Upper lobe of right lung (tissue), 1 donor: ENCODE measurements at regions not wholly inside any gene's neighbourhood (a gene's known extent, or its start where the extent isn't known, plus 50 kb on each side); places are given as distances from the start of the nearest gene placed in this dataset.

Source experiments
- ATAC-seq: fragments of 200-7000 bp; cut with Tn5 transposase; one replicate; pipeline ENCODE4 v1.9.1; 2020; ENCODE audit warnings: mild to moderate bottlenecking, moderate library complexity
- DNase-seq: peaks from one replicate; pipeline ENCODE4 v3.0.0-alpha.2; 2020
- H3K27ac ChIP-seq: fragments of 200-600 bp; one replicate; pipeline ENCODE4 v1.8.0; 2022
- H3K27me3 ChIP-seq: fragments of 200-600 bp; one replicate; pipeline ENCODE4 v1.8.0; 2022; ENCODE audit warnings: mild to moderate bottlenecking
- H3K36me3 ChIP-seq: fragments of 200-600 bp; one replicate; pipeline ENCODE4 v1.8.0; 2022
- H3K4me1 ChIP-seq: fragments of 200-600 bp; one replicate; pipeline ENCODE4 v1.8.0; 2022
- H3K4me3 ChIP-seq: fragments of 200-600 bp; one replicate; pipeline ENCODE4 v1.8.0; 2022; ENCODE audit warnings: mild to moderate bottlenecking
- H3K9me3 ChIP-seq: fragments of 200-600 bp; one replicate; pipeline ENCODE4 v1.8.0; 2022
- CTCF ChIP-seq: fragments of 200-600 bp; IDR thresholded peaks from one replicate; pipeline ENCODE4 v1.8.0; 2022; ENCODE audit warnings: antibody characterized with exemption
- intact Hi-C: fragments of 100-400 bp; cut with DNase I; formaldehyde crosslinking; loops from one replicate; pipeline ENCODE4 v1.11.0; 2022
- donor health status: DM: no; HTN: yes; CAD: no; lungs with severe emphysema.

- no peak for TF ChIP-seq CTCF
- H3K4me1 ChIP-seq, result no peaks in the 10 kb centered on the region
- no peaks in the 10 kb centered on the region for H3K9me3 ChIP-seq
- DNase-seq, result no peak
- intact Hi-C loops, result no loop called here
- H3K27me3 ChIP-seq, result no peaks in the 10 kb centered on the region
- H3K27ac ChIP-seq, result no peak overlapping the region
- H3K4me3 ChIP-seq, result no peak overlapping the region
- no peaks in the 10 kb centered on the region for H3K36me3 ChIP-seq
- no peak for ATAC-seq
Observed at GRCh38 chr5:15387931-15388524, 112.0 kb upstream of the FBXL7 start.

- no peak for TF ChIP-seq CTCF
- ATAC-seq, result no peak
- no peak overlapping the region for H3K4me3 ChIP-seq
- intact Hi-C loops, result no loop called here
- no peak for DNase-seq
- no peak overlapping the region for H3K27ac ChIP-seq
- H3K4me1 ChIP-seq, result no peaks in the 10 kb centered on the region
- H3K9me3 ChIP-seq, result no peaks in the 10 kb centered on the region
- H3K36me3 ChIP-seq, result no peaks in the 10 kb centered on the region
- no peaks in the 10 kb centered on the region for H3K27me3 ChIP-seq
Observed at GRCh38 chr5:15386122-15386521, 113.9 kb upstream of the FBXL7 start.

DNA sequence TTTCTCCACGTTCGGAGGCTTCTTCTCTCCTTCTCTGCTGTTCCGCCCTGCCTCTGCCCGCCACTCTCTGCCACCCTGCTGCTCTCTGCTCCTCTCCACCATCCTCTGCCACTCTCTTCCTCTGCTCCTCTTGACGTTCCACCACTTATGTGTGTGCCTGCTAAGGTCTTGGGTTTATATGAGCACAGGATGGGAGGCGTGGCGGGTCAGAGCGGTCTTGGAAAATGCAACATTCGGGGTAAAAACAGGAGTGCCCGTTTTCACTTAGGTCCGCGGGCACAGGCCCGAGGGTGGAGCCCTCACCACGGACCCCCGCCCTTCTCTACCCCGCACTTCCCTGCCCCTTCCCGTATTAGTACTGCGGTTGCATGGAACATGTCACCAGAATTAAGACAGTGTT lies 114.4 kb upstream of the FBXL7 start:
- Histone ChIP-seq H3K27me3 (no peaks in the 10 kb centered on the region), H3K4me1 (no peaks in the 10 kb centered on the region), H3K36me3 (no peaks in the 10 kb centered on the region), H3K9me3 (no peaks in the 10 kb centered on the region), H3K27ac (no peak overlapping the region), H3K4me3 (no peak overlapping the region)
- DNase-seq (no peak), ATAC-seq (no peak)
- no peak for TF ChIP-seq CTCF
- intact Hi-C loops, result no loop called here

- no peak for ATAC-seq
- intact Hi-C loops, result no loop called here
- DNase-seq, result no peak
Observed at GRCh38 chr5:15385037-15385436, 114.9 kb upstream of the FBXL7 start.

DNA sequence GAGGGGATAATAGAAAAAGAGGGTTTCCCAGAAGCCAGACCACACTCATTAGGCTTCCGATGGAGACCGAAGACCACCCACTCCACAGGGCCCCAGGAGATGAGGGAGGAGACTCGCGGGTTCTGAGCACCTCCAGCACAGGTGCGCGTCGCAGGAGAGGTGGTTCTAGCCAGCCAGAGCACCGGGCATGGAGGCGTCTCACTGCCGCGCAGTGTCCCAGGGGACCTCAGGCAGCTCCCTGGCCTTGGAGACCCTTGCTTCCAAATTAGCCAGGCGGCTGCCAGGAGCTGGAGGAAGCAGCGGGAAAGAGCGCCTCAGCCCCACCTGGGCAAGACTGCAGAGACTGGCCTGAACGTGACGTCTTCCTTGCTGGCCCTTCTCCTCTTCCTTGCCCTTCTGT lies 115.4 kb upstream of the FBXL7 start:
- Histone ChIP-seq H3K27ac (no peak overlapping the region), H3K27me3 (no peaks in the 10 kb centered on the region), H3K9me3 (no peaks in the 10 kb centered on the region), H3K36me3 (no peaks in the 10 kb centered on the region), H3K4me1 (no peaks in the 10 kb centered on the region), H3K4me3 (no peak overlapping the region)
- TF ChIP-seq CTCF, result no peak
- intact Hi-C loops, result no loop called here
- ATAC-seq, result no peak
- no peak for DNase-seq

More at GRCh38 chr5:15385037-15385436, 114.9 kb upstream of the FBXL7 start:
- Histone ChIP-seq H3K9me3 (no peaks in the 10 kb centered on the region), H3K4me3 (no peak overlapping the region), H3K36me3 (no peaks in the 10 kb centered on the region), H3K27ac (no peak overlapping the region), H3K27me3 (no peaks in the 10 kb centered on the region), H3K4me1 (no peaks in the 10 kb centered on the region)
- TF ChIP-seq CTCF, result no peak

DNA sequence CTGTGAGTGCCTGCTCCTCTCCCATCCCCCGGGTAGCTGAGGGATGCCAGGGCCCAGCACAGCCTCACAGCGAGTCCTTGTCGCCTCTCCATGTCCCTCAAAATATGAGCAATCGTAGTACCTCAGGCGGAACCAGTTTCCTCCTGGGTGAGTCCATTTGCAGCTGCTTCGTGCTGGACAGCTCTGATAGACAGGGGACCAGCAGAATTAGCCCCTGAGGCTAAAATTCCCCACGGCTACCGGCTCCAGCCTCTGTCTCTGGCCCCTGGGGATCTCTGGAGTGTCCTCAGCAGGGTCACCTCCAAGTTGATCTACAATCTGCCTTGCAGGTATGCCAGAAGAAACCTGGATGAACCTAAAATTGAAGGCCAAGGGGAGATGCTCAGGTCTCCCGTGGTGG lies 115.8 kb upstream of the FBXL7 start:
- Histone ChIP-seq H3K4me3 (no peak overlapping the region), H3K36me3 (no peaks in the 10 kb centered on the region), H3K4me1 (no peaks in the 10 kb centered on the region), H3K27ac (no peak overlapping the region), H3K27me3 (no peaks in the 10 kb centered on the region), H3K9me3 (no peaks in the 10 kb centered on the region)
- no peak for DNase-seq
- intact Hi-C loops, result no loop called here
- ATAC-seq, result no peak
- TF ChIP-seq CTCF, result no peak
